ENCODE measurements at regions not wholly inside any gene's neighbourhood (a gene's known extent, or its start where the extent isn't known, plus 50 kb on each side); places are given as distances from the start of the nearest gene placed in this dataset.
"Not testable (repeated sequence)": the region's sequence is repeated elsewhere in the genome, so short reads cannot be mapped to it uniquely, and the experiment has no call there.

GRCh38 chr22:48499456-48500425 is 1327.9 kb downstream of the BRD1 start:
- H3K4me3 ChIP-seq (replicated peaks; ENCODE audit: low read depth, low read length): no peak overlapping the region
- no peak for TF ChIP-seq CTCF (IDR thresholded peaks at IDR 0.05; ENCODE audit: low read depth, low read length, missing control alignments)

GRCh38 chr22:48498526-48499331 is 1328.9 kb downstream of the BRD1 start:
- TF ChIP-seq CTCF (IDR thresholded peaks at IDR 0.05; ENCODE audit: low read depth, low read length, missing control alignments): no peak
- DNase-seq (ENCODE audit: extremely low read depth, low read depth): no peak
- no peak overlapping the region for H3K4me3 ChIP-seq (replicated peaks; ENCODE audit: low read depth, low read length)

More at GRCh38 chr22:48499456-48500425, 1327.9 kb downstream of the BRD1 start:
- DNase-seq (ENCODE audit: extremely low read depth, low read depth): no peak

GRCh38 chr22:48497743-48498520 is 1329.7 kb downstream of the BRD1 start:
- not testable (repeated sequence) for DNase-seq (ENCODE audit: extremely low read depth, low read depth); H3K4me3 ChIP-seq (replicated peaks; ENCODE audit: low read depth, low read length)

GRCh38 chr22:48496987-48497650 is 1330.6 kb downstream of the BRD1 start:
- no peak for DNase-seq (ENCODE audit: extremely low read depth, low read depth)
- H3K4me3 ChIP-seq (replicated peaks; ENCODE audit: low read depth, low read length): no peak overlapping the region
- no peak for TF ChIP-seq CTCF (IDR thresholded peaks at IDR 0.05; ENCODE audit: low read depth, low read length, missing control alignments)

GRCh38 chr22:48496226-48496845 is 1331.3 kb downstream of the BRD1 start:
- no peak for TF ChIP-seq CTCF (IDR thresholded peaks at IDR 0.05; ENCODE audit: low read depth, low read length, missing control alignments)
- no peak for DNase-seq (ENCODE audit: extremely low read depth, low read depth)
- no peak overlapping the region for H3K4me3 ChIP-seq (replicated peaks; ENCODE audit: low read depth, low read length)

- TF ChIP-seq CTCF (IDR thresholded peaks at IDR 0.05; ENCODE audit: low read depth, low read length, missing control alignments): no peak
These were observed 1332.0 kb downstream of the BRD1 start for GRCh38 chr22:48495751-48496080.

More at GRCh38 chr22:48495751-48496080, 1332.0 kb downstream of the BRD1 start:
- no peak overlapping the region for H3K4me3 ChIP-seq (replicated peaks; ENCODE audit: low read depth, low read length)
- no peak for DNase-seq (ENCODE audit: extremely low read depth, low read depth)
